Hepatocyte (in vitro differentiated cells): ENCODE measurements at regions not wholly inside any gene's neighbourhood (a gene's known extent, or its start where the extent isn't known, plus 50 kb on each side); places are given as distances from the start of the nearest gene placed in this dataset.

Experiments used
- EZH2 ChIP-seq: fragments of 200-600 bp; sonication (generic); IDR thresholded peaks from 2 replicates; pipeline ENCODE4 v1.6.1; 2016; ENCODE audit warnings: antibody characterized with exemption, mild to moderate bottlenecking, borderline replicate concordance
- EZH2phosphoT487 ChIP-seq: fragments of 200-600 bp; sonication (generic); IDR thresholded peaks from one replicate; pipeline ENCODE4 v1.6.1; 2018; ENCODE audit warnings: antibody characterized with exemption, mild to moderate bottlenecking, low read depth, moderate library complexity; ENCODE audit not compliant: unreplicated experiment, severe bottlenecking
- TF ChIP-seq, protein P1 (sequence below): fragments of 200-600 bp; sonication (generic); IDR thresholded peaks from 2 replicates; pipeline ENCODE4 v1.5.1; 2016; ENCODE audit warnings: antibody characterized with exemption, mild to moderate bottlenecking; ENCODE audit not compliant: poor library complexity

DNA sequence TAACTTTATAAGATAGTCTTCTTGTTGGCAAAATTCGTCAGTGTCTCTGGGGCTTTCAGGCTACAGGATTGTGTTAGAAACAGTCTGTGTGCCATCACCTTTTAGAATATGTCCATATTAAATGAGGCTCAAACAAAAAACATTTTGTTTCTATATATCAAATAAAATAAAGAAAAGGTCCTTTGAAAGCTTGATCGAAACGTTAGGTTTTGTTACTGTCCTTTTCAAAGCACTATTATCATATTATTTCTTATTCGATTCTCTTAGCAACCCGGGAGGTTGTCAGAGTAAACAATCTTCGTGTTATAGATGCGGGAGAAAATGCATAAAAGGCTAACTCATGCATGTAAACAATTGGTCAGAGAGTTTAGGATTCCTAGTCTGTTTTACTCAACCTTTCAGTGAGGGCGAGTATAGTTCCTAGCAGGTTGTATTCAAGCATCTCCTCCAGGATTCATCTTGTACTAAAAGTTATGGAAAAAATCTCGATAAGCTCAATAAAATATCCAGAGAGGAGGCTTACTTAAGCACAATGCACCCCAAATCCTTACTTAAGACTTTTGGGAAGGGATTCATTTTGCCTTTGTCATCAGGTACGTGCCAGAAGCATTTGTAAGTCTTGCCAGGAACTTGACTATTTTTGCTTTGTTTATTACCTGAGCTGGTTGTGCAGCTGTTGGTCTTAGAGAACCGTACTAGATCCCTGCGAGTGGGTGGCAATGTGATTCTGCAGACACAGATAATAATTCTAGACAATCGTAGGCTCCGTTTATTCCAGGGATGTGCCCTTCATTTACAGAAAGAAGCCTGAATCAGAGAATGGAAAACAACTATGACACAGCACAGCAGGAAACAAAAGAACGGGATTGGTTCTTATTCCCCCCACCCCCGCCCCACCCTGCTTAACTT lies 159.6 kb upstream of the ZNF217 start:
- TF ChIP-seq, protein P1, sequence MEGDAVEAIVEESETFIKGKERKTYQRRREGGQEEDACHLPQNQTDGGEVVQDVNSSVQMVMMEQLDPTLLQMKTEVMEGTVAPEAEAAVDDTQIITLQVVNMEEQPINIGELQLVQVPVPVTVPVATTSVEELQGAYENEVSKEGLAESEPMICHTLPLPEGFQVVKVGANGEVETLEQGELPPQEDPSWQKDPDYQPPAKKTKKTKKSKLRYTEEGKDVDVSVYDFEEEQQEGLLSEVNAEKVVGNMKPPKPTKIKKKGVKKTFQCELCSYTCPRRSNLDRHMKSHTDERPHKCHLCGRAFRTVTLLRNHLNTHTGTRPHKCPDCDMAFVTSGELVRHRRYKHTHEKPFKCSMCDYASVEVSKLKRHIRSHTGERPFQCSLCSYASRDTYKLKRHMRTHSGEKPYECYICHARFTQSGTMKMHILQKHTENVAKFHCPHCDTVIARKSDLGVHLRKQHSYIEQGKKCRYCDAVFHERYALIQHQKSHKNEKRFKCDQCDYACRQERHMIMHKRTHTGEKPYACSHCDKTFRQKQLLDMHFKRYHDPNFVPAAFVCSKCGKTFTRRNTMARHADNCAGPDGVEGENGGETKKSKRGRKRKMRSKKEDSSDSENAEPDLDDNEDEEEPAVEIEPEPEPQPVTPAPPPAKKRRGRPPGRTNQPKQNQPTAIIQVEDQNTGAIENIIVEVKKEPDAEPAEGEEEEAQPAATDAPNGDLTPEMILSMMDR: no peak
- TF ChIP-seq EZH2 (no peak), EZH2phosphoT487 (no peak)
